OCI-LY7 (cell line): ENCODE measurements at regions not wholly inside any gene's neighbourhood (a gene's known extent, or its start where the extent isn't known, plus 50 kb on each side); places are given as distances from the start of the nearest gene placed in this dataset.

Experiments used
- BruUV-seq: library from RNA; stranded (reverse); fragments of 400-500 nt; replicated peaks from 2 replicates; lab custom pipeline; 2021; lab: Mats Ljungman, UMichigan
- CTCF ChIA-PET: fragments of 300-600 bp; sonication (Branson Sonifier 250); formaldehyde crosslinking; loops from one replicate; lab custom pipeline; 2022; ENCODE audit warnings: antibody characterized with exemption; ENCODE audit not compliant: unreplicated experiment; lab: Charles Lee
- POLR2A ChIA-PET: fragments of 300-600 bp; sonication (Branson Sonifier 250); formaldehyde crosslinking; loops from one replicate; lab custom pipeline; 2022; ENCODE audit warnings: antibody characterized with exemption; lab: Charles Lee
- DNase-seq: peaks from one replicate; pipeline ENCODE4 v3.0.0-alpha.2; 2015; ENCODE audit warnings: low spot score
- H2AFZ ChIP-seq: fragments of 200-600 bp; sonication (generic), shearing (Covaris generic); 2 replicates; pipeline ENCODE4 v1.6.1; 2014; ENCODE audit warnings: mild to moderate bottlenecking, antibody characterized with exemption, low read length, moderate library complexity
- H3K27ac ChIP-seq: fragments of 200-600 bp; sonication (generic); 2 replicates; pipeline ENCODE4 v1.5.1; 2014; ENCODE audit warnings: mixed run types, low read depth, mild to moderate bottlenecking, moderate library complexity, low read length, inconsistent platforms; ENCODE audit not compliant: poor library complexity, severe bottlenecking
- H3K36me3 ChIP-seq: fragments of 200-600 bp; sonication (generic); 2 replicates; pipeline ENCODE4 v1.6.1; 2014; ENCODE audit warnings: mild to moderate bottlenecking, antibody characterized with exemption, low read length, moderate library complexity, mixed read lengths; ENCODE audit not compliant: insufficient read depth
- H3K4me1 ChIP-seq: fragments of 200-600 bp; sonication (generic); 2 replicates; pipeline ENCODE4 v1.5.1; 2014; ENCODE audit warnings: mild to moderate bottlenecking, low read length; ENCODE audit not compliant: insufficient read depth, poor library complexity, severe bottlenecking
- H3K4me2 ChIP-seq: fragments of 200-600 bp; sonication (generic); 2 replicates; pipeline ENCODE4 v1.6.1; 2014; ENCODE audit warnings: mild to moderate bottlenecking, low read length
- H3K4me3 ChIP-seq: fragments of 200-600 bp; sonication (generic); 2 replicates; pipeline ENCODE4 v1.5.1; 2014; ENCODE audit warnings: mild to moderate bottlenecking, low read depth, low read length; ENCODE audit not compliant: poor library complexity, severe bottlenecking
- H3K79me2 ChIP-seq: fragments of 200-600 bp; sonication (generic); 2 replicates; pipeline ENCODE4 v1.6.1; 2016; ENCODE audit warnings: low read depth, mild to moderate bottlenecking, low read length, moderate library complexity, mixed read lengths; ENCODE audit not compliant: insufficient read depth
- H3K9me2 ChIP-seq: fragments of 200-600 bp; sonication (generic); 2 replicates; pipeline ENCODE4 v1.6.1; 2016; ENCODE audit warnings: mild to moderate bottlenecking, low read length, mixed read lengths; ENCODE audit not compliant: insufficient read depth
- H3K9me3 ChIP-seq: fragments of 200-600 bp; sonication (generic); 2 replicates; pipeline ENCODE4 v1.6.1; 2014; ENCODE audit warnings: mild to moderate bottlenecking, mixed run types, low read length, mixed read lengths
- H4K20me1 ChIP-seq: fragments of 200-600 bp; sonication (generic); 2 replicates; pipeline ENCODE4 v1.6.1; 2014; ENCODE audit warnings: mild to moderate bottlenecking, antibody characterized with exemption, low read length, moderate library complexity, mixed read lengths; ENCODE audit not compliant: insufficient read depth
- CTCF ChIP-seq: fragments of 200-600 bp; sonication (generic); conservative IDR thresholded peaks from 2 replicates; pipeline ENCODE4 v1.5.1; 2014; ENCODE audit warnings: mild to moderate bottlenecking, antibody characterized with exemption, low read length, moderate library complexity, mixed read lengths
- EZH2phosphoT487 ChIP-seq: fragments of 200-600 bp; sonication (generic); IDR thresholded peaks from 2 replicates; pipeline ENCODE4 v1.6.1; 2018; ENCODE audit warnings: low read depth, borderline replicate concordance, mild to moderate bottlenecking, mixed run types, antibody characterized with exemption, low read length, moderate library complexity, mixed read lengths
- intact Hi-C: fragments of 100-400 bp; cut with micrococcal nuclease; formaldehyde crosslinking; loops from one replicate; pipeline ENCODE4 v1.10.0; 2022; ENCODE audit not compliant: unreplicated experiment

DNA sequence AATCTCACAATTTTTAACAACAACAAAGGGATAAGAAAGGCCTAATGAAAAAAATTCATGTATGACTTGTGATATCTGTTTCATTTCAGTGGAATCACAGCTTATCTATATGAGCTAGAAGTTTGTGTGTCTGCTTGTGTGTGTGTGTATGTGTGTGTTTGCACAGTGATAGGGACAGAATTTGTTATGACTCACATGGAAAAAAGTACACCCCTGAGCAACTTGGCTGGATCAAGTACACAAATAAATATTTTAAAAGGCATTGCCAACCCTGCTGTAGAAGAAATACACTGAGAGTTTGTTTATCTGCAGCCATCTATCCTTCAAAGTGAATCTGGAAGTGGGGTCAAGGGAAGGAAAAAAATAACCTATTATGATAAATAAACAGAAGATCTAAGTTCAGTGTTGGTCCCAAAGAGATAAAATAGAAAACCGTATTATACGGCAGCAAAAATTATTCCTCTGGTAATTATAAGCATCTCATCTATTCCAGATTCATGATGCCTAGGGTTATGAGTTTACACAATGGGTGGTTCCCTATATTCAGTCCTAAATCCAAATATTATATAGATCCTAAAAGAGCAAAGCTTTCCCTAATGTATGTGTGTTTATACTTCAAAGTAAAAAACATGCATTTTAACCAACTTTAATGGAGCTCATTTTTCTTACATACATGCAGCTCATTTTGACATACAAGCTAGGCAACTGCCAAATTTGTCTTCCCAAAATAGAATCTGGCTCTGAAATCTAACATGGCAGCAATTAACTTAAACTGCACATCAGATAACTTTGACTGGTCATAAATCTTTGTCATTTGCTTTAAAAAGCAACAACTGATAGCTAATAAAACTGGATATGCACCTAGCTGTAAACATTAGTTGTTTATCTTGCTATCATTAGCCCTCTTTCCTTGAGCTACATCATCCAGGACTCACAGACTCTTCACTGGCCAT, 420.6 kb downstream of the IRS1 start:
- no peak overlapping the region for H3K4me2 ChIP-seq
- CTCF ChIA-PET, result no interaction called here
- BruUV-seq, result no TSS peak
- H3K79me2 ChIP-seq, result no peaks in the 10 kb centered on the region
- intact Hi-C loops, result no loop called here
- POLR2A ChIA-PET, result interaction anchor here (0.6 to 0.9 kb wide), 2 partner anchors 16 to 66 kb away, joined by 3 read pairs; no protein-coding TSS in a partner anchor
- no peak overlapping the region for H2AFZ ChIP-seq
- no peaks in the 10 kb centered on the region for H3K36me3 ChIP-seq
- H3K27ac ChIP-seq, result no peak overlapping the region
- no peaks in the 10 kb centered on the region for H3K4me1 ChIP-seq
- TF ChIP-seq EZH2phosphoT487 (no peak), CTCF (no peak)
- no peaks in the 10 kb centered on the region for H4K20me1 ChIP-seq
- H3K9me3 ChIP-seq, result no peaks in the 10 kb centered on the region
- DNase-seq, result no peak
- H3K4me3 ChIP-seq, result no peak overlapping the region
- no peaks in the 10 kb centered on the region for H3K9me2 ChIP-seq

DNA sequence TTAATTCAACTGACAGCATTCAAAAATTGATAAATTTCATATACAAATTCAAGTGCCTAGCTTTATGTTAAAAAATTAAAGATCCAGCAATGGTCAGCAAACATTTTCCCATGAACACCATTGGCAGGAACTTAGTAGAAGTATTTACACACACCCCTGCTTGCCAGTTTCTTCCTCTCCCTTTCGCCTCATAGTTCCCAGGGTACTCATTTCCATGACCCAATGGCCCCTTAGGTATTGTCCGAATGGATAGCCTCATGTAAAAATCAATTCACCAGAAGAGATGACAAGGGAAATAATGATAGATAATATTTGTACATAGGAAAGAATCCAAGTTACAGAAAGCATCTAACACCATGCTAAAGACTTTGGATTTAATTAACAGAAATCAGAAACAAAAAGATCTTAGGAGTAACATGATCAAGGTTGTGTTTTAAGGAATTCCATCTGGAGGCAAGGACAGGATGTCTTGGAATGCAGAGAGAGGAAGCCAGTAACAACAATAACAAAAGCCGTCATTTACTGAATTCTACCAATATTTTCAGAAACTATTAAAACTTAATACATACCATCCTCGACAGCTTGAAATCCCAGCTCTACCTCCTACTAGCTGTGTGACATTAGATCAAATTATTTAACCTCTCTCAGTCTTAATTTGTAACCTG, 423.0 kb downstream of the IRS1 start:
- Histone ChIP-seq H3K4me2 (no peak overlapping the region), H3K4me3 (no peak overlapping the region), H3K27ac (no peak overlapping the region), H3K9me2 (no peaks in the 10 kb centered on the region), H2AFZ (no peak overlapping the region), H4K20me1 (no peaks in the 10 kb centered on the region), H3K4me1 (no peaks in the 10 kb centered on the region), H3K79me2 (no peaks in the 10 kb centered on the region), H3K9me3 (no peaks in the 10 kb centered on the region), H3K36me3 (no peaks in the 10 kb centered on the region)
- intact Hi-C loops, result no loop called here
- no peak for DNase-seq
- no TSS peak for BruUV-seq
- CTCF ChIA-PET, result no interaction called here
- TF ChIP-seq CTCF (no peak), EZH2phosphoT487 (no peak)
- POLR2A ChIA-PET, result interaction anchor here (1.4 to 1.5 kb wide), 2 partner anchors 31 to 57 kb away, joined by 3 to 4 read pairs; no protein-coding TSS in a partner anchor
